Adrenal gland (tissue), 9 donors: ENCODE measurements at regions not wholly inside any gene's neighbourhood (a gene's known extent, or its start where the extent isn't known, plus 50 kb on each side); places are given as distances from the start of the nearest gene placed in this dataset.
A peak's percentile ranks its signal among the peaks of the same experiment; 100 is the strongest.

Experiments used
- DNase-seq, 7 donors: peaks; one replicate each; pipeline ENCODE4 v3.0.0-alpha.2; 2019 to 2020
- H3K27ac ChIP-seq, 5 donors: fragments of 200-600 bp; sonication (generic) in 4 of 5; 1 replicate in 3 of 5; 2 replicates in 2 of 5; pipeline versions ENCODE4 v1.5.1 to v1.8.0; 2016 to 2020; ENCODE audit warnings: mild to moderate bottlenecking in 1 of 5
- H3K27me3 ChIP-seq: fragments of 200-600 bp; 2 replicates; pipeline ENCODE4 v1.8.0; 2021
- H3K36me3 ChIP-seq, 2 donors: fragments of 200-600 bp; replicated peaks in 1 of 2; 1 replicate in 1 of 2; 2 replicates in 1 of 2; pipeline versions ENCODE4 v1.5.1 to v1.8.0; 2018 to 2022
- H3K4me1 ChIP-seq, 2 donors: fragments of 200-600 bp; replicated peaks in 1 of 2; 1 replicate in 1 of 2; 2 replicates in 1 of 2; pipeline versions ENCODE4 v1.5.1 to v1.8.0; 2018 to 2021
- H3K4me3 ChIP-seq, 4 donors: fragments of 200-600 bp; sonication (generic) in 3 of 4; one replicate each; pipeline ENCODE4 v1.5.1; 2016 to 2018
- H3K9me3 ChIP-seq, 3 donors: fragments of 200-600 bp; sonication (generic) in 1 of 3; replicated peaks in 1 of 3; 1 replicate in 2 of 3; 2 replicates in 1 of 3; pipeline versions ENCODE4 v1.5.1 to v1.8.0; 2016 to 2021
- CTCF ChIP-seq, 6 experiments: fragments of 450-650 bp in 4 of 6; fragments of 200-600 bp in 2 of 6; sonication (generic) in 1 of 6; IDR thresholded peaks; 1 replicate in 5 of 6; 2 replicates in 1 of 6; pipeline versions ENCODE4 v1.5.1 to v1.8.0; 2016 to 2021; ENCODE audit warnings: antibody characterized with exemption in 6 of 6, mild to moderate bottlenecking in 2 of 6, moderate library complexity in 1 of 6
- POLR2A ChIP-seq, 2 donors: fragments of 450-650 bp; IDR thresholded peaks; one replicate each; pipeline ENCODE4 v1.6.1; 2017; ENCODE audit warnings: antibody characterized with exemption in 2 of 2, mild to moderate bottlenecking in 2 of 2, moderate library complexity in 1 of 2
- WGBS, 4 donors: extraction: QIAGEN DNeasy Blood & Tissue Kit in 2 of 4; methylation state at CpG; one replicate each; pipeline versions ENCODE4 v1.1.5 to v1.1.7; 2013 to 2017; 5-methylcytosine and 5-hydroxymethylcytosine counted together
- intact Hi-C, 2 donors: fragments of 100-400 bp; cut with DNase I; formaldehyde crosslinking; loops; one replicate each; pipeline versions ENCODE4 v1.14.1 to v1.15.0; 2022 to 2023
- donor health status: healthy with polysubstance abuse.
- donor health status: Bipolar disorder and iron deficiency.
- donor health status: DM: yes; HTN: yes; CAD: no.
- donor health status: DM: no; HTN: no; CAD: no.
- donor health status: DM: no; HTN: no; CAD: no.

DNA sequence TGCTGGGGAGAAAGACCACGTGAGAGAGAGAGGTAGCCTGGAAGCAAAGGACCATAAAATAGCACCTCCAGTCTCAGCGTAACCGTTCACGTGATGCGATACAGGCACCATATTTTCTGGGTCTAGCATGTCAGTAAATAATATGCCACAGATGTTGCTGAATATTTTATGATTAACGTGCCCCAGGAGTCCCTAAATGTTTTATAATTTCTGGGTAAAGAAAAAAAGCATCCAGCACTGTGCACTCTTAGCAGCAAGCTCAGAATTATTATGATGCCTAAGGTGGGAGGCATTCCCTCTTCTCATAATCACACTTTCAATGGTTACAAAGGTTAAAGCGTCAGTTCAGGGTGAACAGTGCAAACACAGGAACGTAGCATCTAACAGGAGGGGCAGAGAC, 121.8 kb downstream of the CAVIN4 start:
- Histone ChIP-seq H3K36me3 (no peaks in the 10 kb centered on the region), H3K4me1 (no peaks in the 10 kb centered on the region), H3K27ac (no peak overlapping the region), H3K27me3 (no peaks in the 10 kb centered on the region), H3K9me3 (no peaks in the 10 kb centered on the region), H3K4me3 (no peak overlapping the region)
- WGBS, 4 donors, result 69 to 75% (median 73%) methylated on average over 8 of the region's 8 CpGs
- TF ChIP-seq CTCF (IDR thresholded peaks at IDR 0.05) (no peak), POLR2A (IDR thresholded peaks at IDR 0.05) (no peak)
- intact Hi-C loops, result no loop called here
- no peak for DNase-seq

DNA sequence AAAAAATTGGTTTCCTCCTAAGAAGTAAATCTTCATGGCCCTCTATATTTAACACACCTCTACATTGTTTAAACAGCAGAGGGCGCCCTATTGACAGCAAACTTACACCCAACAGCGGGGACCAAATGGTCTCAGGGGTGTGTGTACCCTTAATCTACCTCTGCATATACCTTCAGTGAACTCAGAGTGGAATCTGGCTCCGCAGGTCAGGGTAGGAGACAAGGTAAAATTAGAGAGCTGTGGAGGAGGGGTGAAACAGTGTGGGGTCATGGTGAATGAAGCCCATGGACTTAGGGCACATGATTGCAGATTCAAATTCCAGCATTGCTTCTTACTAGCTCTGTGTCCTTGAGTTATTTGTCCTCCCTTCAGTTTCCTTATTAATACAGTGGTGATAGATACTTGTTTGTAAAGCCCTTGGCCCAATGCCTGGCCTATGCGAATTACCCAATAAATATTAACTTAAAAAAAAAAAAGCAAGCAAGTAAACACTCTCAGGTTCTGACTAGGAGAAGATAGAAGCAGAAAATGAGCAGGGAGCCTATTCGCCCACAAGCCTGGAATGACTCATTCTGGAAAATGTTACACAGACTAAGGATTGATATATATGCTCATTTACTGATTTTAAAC, 122.9 kb downstream of the CAVIN4 start:
- WGBS, 4 donors, result 22 to 30% (median 25%) methylated on average over 5 of the region's 5 CpGs
- TF ChIP-seq CTCF (IDR thresholded peaks at IDR 0.05) (peak; percentile 29 to 46 (median 36)), POLR2A (IDR thresholded peaks at IDR 0.05) (no peak)
- DNase-seq, result peak in 6 of 7 donors; percentile 19 to 68 (median 42)

DNA sequence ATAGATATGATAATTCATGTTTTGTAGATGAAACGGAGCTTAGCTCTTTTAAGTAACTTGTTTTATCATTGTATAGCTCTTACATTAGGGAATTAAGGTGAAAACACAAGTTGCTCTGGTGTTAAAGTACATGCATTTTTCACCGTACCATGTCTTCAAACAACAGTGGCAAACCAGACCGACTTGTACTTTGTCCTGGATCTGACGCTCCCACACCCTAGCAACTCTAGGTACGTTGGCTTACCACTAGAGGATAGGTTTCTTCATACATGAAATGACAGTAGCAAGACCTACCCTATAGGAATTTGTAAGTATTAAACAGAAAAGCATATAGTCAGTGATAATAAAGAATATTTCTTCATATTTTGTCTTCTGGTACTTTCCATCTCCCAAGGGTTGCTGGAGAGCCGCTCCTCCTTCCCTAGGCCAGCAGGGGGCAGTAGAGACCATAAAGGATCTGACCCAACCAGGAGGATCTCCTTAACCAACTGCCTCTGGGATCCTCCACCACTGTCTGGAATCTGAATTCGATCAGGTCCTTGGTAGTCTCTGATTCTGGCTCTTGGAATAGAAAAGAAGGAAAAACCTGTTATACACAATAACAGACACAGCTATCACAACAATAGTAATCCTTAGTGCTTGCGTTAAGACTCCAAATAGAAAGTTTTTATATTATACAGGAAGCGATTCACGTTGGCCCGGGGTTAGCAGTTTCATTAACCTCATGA, 136.7 kb downstream of the CAVIN4 start:
- H3K9me3 ChIP-seq, result no peaks in the 10 kb centered on the region
- H3K4me3 ChIP-seq, result no peak overlapping the region
- H3K36me3 ChIP-seq, result no peaks in the 10 kb centered on the region
- 65 to 72% (median 71%) methylated on average over 11 of the region's 11 CpGs for WGBS, 4 donors
- peak; percentile 59 to 79 (median 65) for TF ChIP-seq CTCF (IDR thresholded peaks at IDR 0.05)
- no peak for TF ChIP-seq POLR2A (IDR thresholded peaks at IDR 0.05)
- intact Hi-C loops, result loop anchor here in 1 of 2 donors (5.0 kb wide), 1 partner anchor 598 kb away; no protein-coding TSS in a partner anchor
- H3K27me3 ChIP-seq, result peaks cover 3% of the 10 kb centered on the region
- H3K4me1 ChIP-seq, result no peaks in the 10 kb centered on the region
- peak; percentile 45 to 83 (median 66) for DNase-seq
- H3K27ac ChIP-seq, result no peak overlapping the region

More for the DNA sequence above, 122.9 kb downstream of the CAVIN4 start:
- H3K4me3 ChIP-seq, result no peak overlapping the region
- no peaks in the 10 kb centered on the region for H3K27me3 ChIP-seq
- H3K36me3 ChIP-seq, result no peaks in the 10 kb centered on the region
- H3K27ac ChIP-seq, result no peak overlapping the region
- intact Hi-C loops, result no loop called here
- H3K9me3 ChIP-seq, result no peaks in the 10 kb centered on the region
- no peaks in the 10 kb centered on the region for H3K4me1 ChIP-seq

GRCh38 chr9:100715100-100715380, 137.2 kb downstream of the CAVIN4 start:
- Histone ChIP-seq H3K27me3 (peaks cover 3% of the 10 kb centered on the region), H3K27ac (no peak overlapping the region), H3K9me3 (no peaks in the 10 kb centered on the region), H3K36me3 (no peaks in the 10 kb centered on the region), H3K4me1 (no peaks in the 10 kb centered on the region), H3K4me3 (no peak overlapping the region)
- intact Hi-C loops, result no loop called here
- TF ChIP-seq POLR2A (IDR thresholded peaks at IDR 0.05), result no peak
- TF ChIP-seq CTCF (IDR thresholded peaks at IDR 0.05), result no peak
- WGBS, 4 donors, result 52 to 72% (median 63%) methylated on average over 6 of the region's 6 CpGs
- DNase-seq, result no peak
